Nucleus accumbens (tissue), 56 donors: ENCODE measurements at regions not wholly inside any gene's neighbourhood (a gene's known extent, or its start where the extent isn't known, plus 50 kb on each side); places are given as distances from the start of the nearest gene placed in this dataset.

ENCODE experiments used
- DNase-seq, 56 donors: peaks; one replicate each; lab custom pipeline; 2025; lab: John Stamatoyannopoulos, UW

- no peak for DNase-seq
These were observed 415.4 kb downstream of the ATP23 start for GRCh38 chr12:58356794-58357193.

GRCh38 chr12:58357511-58357910 lies 416.1 kb downstream of the ATP23 start:
- DNase-seq: no peak

- no peak for DNase-seq
These were observed 417.0 kb downstream of the ATP23 start for GRCh38 chr12:58358369-58358768.

- no peak for DNase-seq
These were observed 417.7 kb downstream of the ATP23 start for GRCh38 chr12:58359084-58359483.

- DNase-seq: no peak
These were observed 419.7 kb downstream of the ATP23 start for GRCh38 chr12:58361056-58361455.

- DNase-seq: no peak
These were observed 422.6 kb downstream of the ATP23 start for GRCh38 chr12:58363971-58364370.

- DNase-seq: no peak
These were observed 423.2 kb downstream of the ATP23 start for GRCh38 chr12:58364389-58365086.

GRCh38 chr12:58365087-58365390 lies 423.7 kb downstream of the ATP23 start:
- DNase-seq: no peak

GRCh38 chr12:58367041-58367440 lies 425.7 kb downstream of the ATP23 start:
- no peak for DNase-seq

- DNase-seq: no peak
These were observed 426.6 kb downstream of the ATP23 start for GRCh38 chr12:58368001-58368400.

GRCh38 chr12:58369576-58369975 lies 428.2 kb downstream of the ATP23 start:
- DNase-seq: no peak

- DNase-seq: no peak
These were observed 430.9 kb downstream of the ATP23 start for GRCh38 chr12:58372298-58372697.

- no peak for DNase-seq
These were observed 436.7 kb downstream of the ATP23 start for GRCh38 chr12:58378028-58378427.

GRCh38 chr12:58381546-58381945 lies 440.2 kb downstream of the ATP23 start:
- DNase-seq: no peak

GRCh38 chr12:58384196-58384595 lies 442.8 kb downstream of the ATP23 start:
- no peak for DNase-seq

GRCh38 chr12:58386136-58386535 lies 444.8 kb downstream of the ATP23 start:
- DNase-seq: no peak

GRCh38 chr12:58387199-58387598 lies 445.8 kb downstream of the ATP23 start:
- no peak for DNase-seq

GRCh38 chr12:58388261-58388660 lies 446.9 kb downstream of the ATP23 start:
- no peak for DNase-seq

- DNase-seq: no peak
These were observed 451.8 kb downstream of the ATP23 start for GRCh38 chr12:58393152-58393551.

- no peak for DNase-seq
These were observed 453.7 kb downstream of the ATP23 start for GRCh38 chr12:58395056-58395455.

GRCh38 chr12:58395470-58395869 lies 454.1 kb downstream of the ATP23 start:
- no peak for DNase-seq

GRCh38 chr12:58396239-58396638 lies 454.9 kb downstream of the ATP23 start:
- DNase-seq: no peak

GRCh38 chr12:58405363-58405762 lies 464.0 kb downstream of the ATP23 start:
- DNase-seq: no peak
